Keratinocyte (primary cell): ENCODE measurements at regions not wholly inside any gene's neighbourhood (a gene's known extent, or its start where the extent isn't known, plus 50 kb on each side); places are given as distances from the start of the nearest gene placed in this dataset.

Source experiments
- DNase-seq: peaks from one replicate; pipeline ENCODE4 v3.0.0-alpha.2; 2011; ENCODE audit warnings: low read depth, missing footprints, low spot score
- FAIRE-seq: peaks from 2 replicates; lab custom pipeline; 2011; peaks lifted over from hg19 to GRCh38; lab: Jason Lieb, UNC
- H2AFZ ChIP-seq: 2 replicates; pipeline ENCODE4 v1.6.0; 2012; ENCODE audit warnings: low read length, control low read depth, inconsistent platforms; ENCODE audit not compliant: control insufficient read depth
- H3K27ac ChIP-seq: 2 replicates; pipeline ENCODE4 v1.5.1; 2011; ENCODE audit warnings: low read length; ENCODE audit not compliant: control insufficient read depth, insufficient read depth
- H3K27me3 ChIP-seq: 3 replicates; pipeline ENCODE4 v1.6.0; 2011; ENCODE audit warnings: low read length; ENCODE audit not compliant: control insufficient read depth, insufficient read depth; ENCODE audit errors: extremely low read depth
- H3K36me3 ChIP-seq, 2 experiments: 2 replicates in 1 of 2; 3 replicates in 1 of 2; pipeline ENCODE4 v1.5.1; 2011; ENCODE audit warnings: low read length in 2 of 2, mild to moderate bottlenecking in 1 of 2; ENCODE audit not compliant: control insufficient read depth in 2 of 2, insufficient read depth in 2 of 2; ENCODE audit errors: extremely low read depth in 1 of 2
- H3K4me1 ChIP-seq: 3 replicates; pipeline ENCODE4 v1.5.1; 2011; ENCODE audit warnings: low read length; ENCODE audit not compliant: control insufficient read depth, insufficient read depth; ENCODE audit errors: extremely low read depth
- H3K4me2 ChIP-seq: 3 replicates; pipeline ENCODE4 v1.6.0; 2011; ENCODE audit warnings: low read depth, low read length; ENCODE audit not compliant: control insufficient read depth, insufficient read depth; ENCODE audit errors: extremely low read depth
- H3K4me3 ChIP-seq, 3 experiments: fragments of 200-600 bp in 1 of 3; sonication (generic) in 1 of 3; 2 replicates in 2 of 3; 3 replicates in 1 of 3; pipeline ENCODE4 v1.5.1; 2011 to 2016; ENCODE audit warnings: low read length in 3 of 3, mild to moderate bottlenecking in 3 of 3, control low read depth in 2 of 3, inconsistent platforms in 1 of 3, low read depth in 1 of 3, mixed read lengths in 1 of 3, mixed run types in 1 of 3, moderate library complexity in 1 of 3; ENCODE audit not compliant: control insufficient read depth in 2 of 3, insufficient read depth in 2 of 3; ENCODE audit errors: extremely low read depth in 1 of 3
- H3K79me2 ChIP-seq: 2 replicates; pipeline ENCODE4 v1.6.0; 2012; ENCODE audit warnings: low read length; ENCODE audit not compliant: control insufficient read depth, insufficient read depth
- H3K9ac ChIP-seq: 3 replicates; pipeline ENCODE4 v1.6.0; 2011; ENCODE audit warnings: low read length; ENCODE audit not compliant: control insufficient read depth, insufficient read depth; ENCODE audit errors: extremely low read depth
- H3K9me1 ChIP-seq: 3 replicates; pipeline ENCODE4 v1.6.0; 2011; ENCODE audit warnings: low read length; ENCODE audit not compliant: control insufficient read depth, insufficient read depth; ENCODE audit errors: extremely low read depth
- H3K9me3 ChIP-seq: 2 replicates; pipeline ENCODE4 v1.5.1; 2012; ENCODE audit warnings: low read depth, low read length; ENCODE audit not compliant: control insufficient read depth
- H4K20me1 ChIP-seq: 3 replicates; pipeline ENCODE4 v1.6.0; 2011; ENCODE audit warnings: low read length; ENCODE audit not compliant: control insufficient read depth, insufficient read depth; ENCODE audit errors: extremely low read depth
- EZH2 ChIP-seq: IDR thresholded peaks from one replicate; pipeline ENCODE4 v1.6.1; 2012; ENCODE audit warnings: inconsistent platforms, mild to moderate bottlenecking, low read length, moderate library complexity
- dilution Hi-C: fragments of 300-500 bp; cut with MboI; formaldehyde crosslinking; loops from one replicate; pipeline ENCODE4 v1.7.0; 2020; ENCODE audit warnings: low sequenced_read_pairs; ENCODE audit not compliant: extremely low pct_ligation_motif_present
- TF ChIP-seq, protein P1 (sequence below), 3 experiments: IDR thresholded peaks in 1 of 3; conservative IDR thresholded peaks in 1 of 3; optimal IDR thresholded peaks in 1 of 3; 2 replicates in 2 of 3; 3 replicates in 1 of 3; pipeline versions ENCODE3 to v1.5.1; 2011; ENCODE audit warnings: low read length in 3 of 3, mild to moderate bottlenecking in 3 of 3, moderate library complexity in 2 of 3, control low read depth in 1 of 3, inconsistent platforms in 1 of 3; ENCODE audit not compliant: insufficient read depth in 2 of 3; ENCODE audit errors: extremely low read depth in 1 of 3

DNA sequence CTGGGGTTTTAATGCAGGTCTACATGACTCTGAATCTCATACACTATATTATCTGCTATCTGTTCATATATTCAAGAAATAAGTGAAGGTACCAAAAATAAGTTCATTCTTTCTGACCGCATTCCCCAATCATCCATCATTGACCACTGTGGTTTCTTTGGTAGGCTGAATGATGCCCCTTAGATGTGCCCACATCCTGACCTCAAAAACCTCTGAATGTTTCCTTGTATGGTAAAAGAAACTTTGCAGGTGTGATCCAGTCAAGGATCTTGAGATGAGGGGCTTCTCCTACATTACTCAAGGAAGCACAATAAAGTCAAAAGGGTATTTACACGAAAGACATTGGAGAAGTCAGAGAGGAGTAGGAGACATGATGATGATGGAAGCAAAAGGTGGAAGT, 60.6 kb upstream of the LRRC8B start:
- dilution Hi-C loops = no loop called here
- H3K9me1 ChIP-seq = peaks cover 2% of the 10 kb centered on the region
- no peaks in the 10 kb centered on the region for H4K20me1 ChIP-seq
- H3K9ac ChIP-seq = no peak overlapping the region
- no peak for FAIRE-seq
- no peak overlapping the region for H3K4me2 ChIP-seq
- H3K9me3 ChIP-seq = no peaks in the 10 kb centered on the region
- no peak overlapping the region for H3K27ac ChIP-seq
- DNase-seq = no peak
- H3K27me3 ChIP-seq = no peaks in the 10 kb centered on the region
- H3K79me2 ChIP-seq = no peaks in the 10 kb centered on the region
- no peak for TF ChIP-seq EZH2
- TF ChIP-seq, protein P1, sequence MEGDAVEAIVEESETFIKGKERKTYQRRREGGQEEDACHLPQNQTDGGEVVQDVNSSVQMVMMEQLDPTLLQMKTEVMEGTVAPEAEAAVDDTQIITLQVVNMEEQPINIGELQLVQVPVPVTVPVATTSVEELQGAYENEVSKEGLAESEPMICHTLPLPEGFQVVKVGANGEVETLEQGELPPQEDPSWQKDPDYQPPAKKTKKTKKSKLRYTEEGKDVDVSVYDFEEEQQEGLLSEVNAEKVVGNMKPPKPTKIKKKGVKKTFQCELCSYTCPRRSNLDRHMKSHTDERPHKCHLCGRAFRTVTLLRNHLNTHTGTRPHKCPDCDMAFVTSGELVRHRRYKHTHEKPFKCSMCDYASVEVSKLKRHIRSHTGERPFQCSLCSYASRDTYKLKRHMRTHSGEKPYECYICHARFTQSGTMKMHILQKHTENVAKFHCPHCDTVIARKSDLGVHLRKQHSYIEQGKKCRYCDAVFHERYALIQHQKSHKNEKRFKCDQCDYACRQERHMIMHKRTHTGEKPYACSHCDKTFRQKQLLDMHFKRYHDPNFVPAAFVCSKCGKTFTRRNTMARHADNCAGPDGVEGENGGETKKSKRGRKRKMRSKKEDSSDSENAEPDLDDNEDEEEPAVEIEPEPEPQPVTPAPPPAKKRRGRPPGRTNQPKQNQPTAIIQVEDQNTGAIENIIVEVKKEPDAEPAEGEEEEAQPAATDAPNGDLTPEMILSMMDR (optimal IDR thresholded peaks at IDR 0.05 in 1 of 3, IDR thresholded peaks at IDR 0.05 in 1 of 3, conservative IDR thresholded peaks at IDR 0.05 in 1 of 3; ENCODE audit: extremely low read depth in 1 of 3, insufficient read depth in 2 of 3, low read length in 3 of 3) = no peak
- H3K4me1 ChIP-seq = peaks cover 18% of the 10 kb centered on the region
- H2AFZ ChIP-seq = no peak overlapping the region
- H3K4me3 ChIP-seq = no peak overlapping the region
- H3K36me3 ChIP-seq = no peaks in the 10 kb centered on the region

- peak; percentile 76 for DNase-seq
- dilution Hi-C loops = no loop called here
- H3K79me2 ChIP-seq = no peaks in the 10 kb centered on the region
Measured at GRCh38 chr1:89465201-89465600, 59.4 kb upstream of the LRRC8B start.

More at GRCh38 chr1:89465201-89465600, 59.4 kb upstream of the LRRC8B start:
- TF ChIP-seq, protein P1 (optimal IDR thresholded peaks at IDR 0.05 in 1 of 3, IDR thresholded peaks at IDR 0.05 in 1 of 3, conservative IDR thresholded peaks at IDR 0.05 in 1 of 3; ENCODE audit: extremely low read depth in 1 of 3, insufficient read depth in 2 of 3, low read length in 3 of 3) = no peak
- TF ChIP-seq EZH2 = no peak
- peaks cover 18% of the 10 kb centered on the region for H3K4me1 ChIP-seq
- no peaks in the 10 kb centered on the region for H3K27me3 ChIP-seq
- H3K4me2 ChIP-seq = peak overlapping the region; percentile 57
- FAIRE-seq = peak; percentile 97
- no peak overlapping the region for H3K9ac ChIP-seq
- no peak overlapping the region for H3K4me3 ChIP-seq
- no peak overlapping the region for H2AFZ ChIP-seq
- H3K27ac ChIP-seq = peak overlapping the region; percentile 24
- H3K36me3 ChIP-seq = no peaks in the 10 kb centered on the region
- no peaks in the 10 kb centered on the region for H4K20me1 ChIP-seq
- H3K9me1 ChIP-seq = peaks cover 2% of the 10 kb centered on the region
- H3K9me3 ChIP-seq = no peaks in the 10 kb centered on the region
